ENCODE measurements at regions not wholly inside any gene's neighbourhood (a gene's known extent, or its start where the extent isn't known, plus 50 kb on each side); places are given as distances from the start of the nearest gene placed in this dataset.

GRCh38 chr5:115709585-115709984 lies 83.7 kb upstream of the TMED7 start:
- no peak overlapping the region for H3K27ac ChIP-seq (ENCODE audit: low read depth, low read length)
- no peak for FAIRE-seq
- POLR2A ChIA-PET (ENCODE audit: partially characterized antibody) = no interaction called here

More at GRCh38 chr5:115709585-115709984, 83.7 kb upstream of the TMED7 start:
- H2BK20ac ChIP-seq (ENCODE audit: low read length) = no peak overlapping the region
- no peaks in the 10 kb centered on the region for H3K36me3 ChIP-seq (ENCODE audit: control insufficient read depth in 2 of 4, insufficient read depth in 4 of 4, low read length in 3 of 4)
- CTCF ChIA-PET (ENCODE audit: partially characterized antibody) = interaction anchor here (1.3 kb wide), 1 partner anchor 8 kb away, joined by 3 read pairs; no protein-coding TSS in a partner anchor
- H3K23ac ChIP-seq (ENCODE audit: insufficient read length) = no peak overlapping the region
- H3K4ac ChIP-seq (replicated peaks; ENCODE audit: insufficient read length, low read depth, low read length) = no peak overlapping the region
- DNase-seq (ENCODE audit: low read depth in 1 of 2, low spot score in 2 of 2) = no peak
- WGBS, 2 experiments (ENCODE audit: extremely low coverage in 1 of 2, insufficient coverage in 1 of 2, insufficient read length in 1 of 2, insufficient replicate concordance in 2 of 2, low coverage in 1 of 2, low lambda C conversion rate in 2 of 2, missing lambda C conversion rate in 1 of 2) = 88% methylated on average over 3 of the region's 3 CpGs; no CpG with 5 or more reads in 1 of the 2 experiments
- no peak overlapping the region for H2BK15ac ChIP-seq (ENCODE audit: low read length)
- no peak overlapping the region for H3K4me3 ChIP-seq (ENCODE audit: extremely low read depth in 1 of 4, insufficient read depth in 2 of 4, low read depth in 3 of 4, low read length in 4 of 4)
- H2AFZ ChIP-seq (ENCODE audit: low read length) = no peak overlapping the region
- H4K8ac ChIP-seq (ENCODE audit: extremely low read depth, insufficient read depth, low read length) = no peak overlapping the region
- no peaks in the 10 kb centered on the region for H4K20me1 ChIP-seq (replicated peaks in 1 of 2; ENCODE audit: control insufficient read depth in 1 of 2, insufficient read depth in 2 of 2, low read length in 2 of 2)
- no peak overlapping the region for H4K91ac ChIP-seq (replicated peaks; ENCODE audit: insufficient read length, low read length)
- TF ChIP-seq JUN (IDR thresholded peaks at IDR 0.05; ENCODE audit: low read depth, low read length) = no peak
- no peak for TF ChIP-seq BRCA1 (IDR thresholded peaks at IDR 0.05; ENCODE audit: low read depth, low read length)
- no peak for TF ChIP-seq CHD1 (IDR thresholded peaks at IDR 0.05; ENCODE audit: low read depth, low read length)
- no peak for TF ChIP-seq JUND (IDR thresholded peaks at IDR 0.05; ENCODE audit: low read length)
- TF ChIP-seq CEBPB (IDR thresholded peaks at IDR 0.05; ENCODE audit: low read depth, low read length) = no peak
- TF ChIP-seq FOSL1 (IDR thresholded peaks at IDR 0.05; ENCODE audit: insufficient read depth, low read depth, low read length) = no peak
- no peak for TF ChIP-seq CBX5 (IDR thresholded peaks at IDR 0.05; ENCODE audit: low read depth, low read length)
- no peak overlapping the region for H2BK5ac ChIP-seq (ENCODE audit: low read depth, low read length)
- H3K4me1 ChIP-seq (replicated peaks in 1 of 4; ENCODE audit: control insufficient read depth in 3 of 4, insufficient read depth in 4 of 4, low read length in 3 of 4) = no peaks in the 10 kb centered on the region
- no peak overlapping the region for H2BK120ac ChIP-seq (replicated peaks; ENCODE audit: low read depth, low read length)
- no peak overlapping the region for H4K5ac ChIP-seq (ENCODE audit: insufficient read length, low read depth, low read length)
- H3K14ac ChIP-seq (ENCODE audit: insufficient read length) = no peak overlapping the region
- peaks cover 0 to 7% of the 10 kb centered on the region in 2 experiments; a peak in 1 of 4 replicates for H3K9me3 ChIP-seq (ENCODE audit: insufficient read depth in 2 of 2, low read depth in 1 of 2, low read length in 1 of 2)
- no peaks in the 10 kb centered on the region for H3K79me1 ChIP-seq (ENCODE audit: low read depth, low read length)
- H2BK12ac ChIP-seq (ENCODE audit: low read depth, low read length) = no peak overlapping the region
- H2AK5ac ChIP-seq (ENCODE audit: low read depth, low read length) = no peak overlapping the region
- no peaks in the 10 kb centered on the region for H3K79me2 ChIP-seq (ENCODE audit: control insufficient read depth in 1 of 2, insufficient read depth in 2 of 2, low read length in 2 of 2)
- H3K56ac ChIP-seq (replicated peaks; ENCODE audit: insufficient read length, low read depth, low read length) = no peak overlapping the region
- H3K9ac ChIP-seq (replicated peaks in 1 of 4; ENCODE audit: extremely low read depth in 1 of 4, low read depth in 3 of 4, low read length in 3 of 4) = no peak overlapping the region
- no peak overlapping the region for H3K18ac ChIP-seq (ENCODE audit: extremely low read depth, low read length)
- H3K23me2 ChIP-seq (ENCODE audit: low read depth, low read length) = no peaks in the 10 kb centered on the region
- no peak overlapping the region for H3K4me2 ChIP-seq (ENCODE audit: insufficient read depth in 1 of 2, low read depth in 2 of 2, low read length in 2 of 2)
- no peaks in the 10 kb centered on the region for H3K27me3 ChIP-seq (replicated peaks in 1 of 4; ENCODE audit: control insufficient read depth in 3 of 4, extremely low read depth in 1 of 4, insufficient read depth in 3 of 4, low read length in 3 of 4)
